ENCODE measurements at regions not wholly inside any gene's neighbourhood (a gene's known extent, or its start where the extent isn't known, plus 50 kb on each side); places are given as distances from the start of the nearest gene placed in this dataset.

GRCh38 chr1:87197641-87198040 is 131.0 kb upstream of the LMO4 start:
- TF ChIP-seq CEBPB (IDR thresholded peaks at IDR 0.05) (no peak), EGR1 (IDR thresholded peaks at IDR 0.05) (no peak)
- TF ChIP-seq, protein P1, sequence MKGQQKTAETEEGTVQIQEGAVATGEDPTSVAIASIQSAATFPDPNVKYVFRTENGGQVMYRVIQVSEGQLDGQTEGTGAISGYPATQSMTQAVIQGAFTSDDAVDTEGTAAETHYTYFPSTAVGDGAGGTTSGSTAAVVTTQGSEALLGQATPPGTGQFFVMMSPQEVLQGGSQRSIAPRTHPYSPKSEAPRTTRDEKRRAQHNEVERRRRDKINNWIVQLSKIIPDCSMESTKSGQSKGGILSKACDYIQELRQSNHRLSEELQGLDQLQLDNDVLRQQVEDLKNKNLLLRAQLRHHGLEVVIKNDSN (IDR thresholded peaks at IDR 0.05), result no peak

DNA sequence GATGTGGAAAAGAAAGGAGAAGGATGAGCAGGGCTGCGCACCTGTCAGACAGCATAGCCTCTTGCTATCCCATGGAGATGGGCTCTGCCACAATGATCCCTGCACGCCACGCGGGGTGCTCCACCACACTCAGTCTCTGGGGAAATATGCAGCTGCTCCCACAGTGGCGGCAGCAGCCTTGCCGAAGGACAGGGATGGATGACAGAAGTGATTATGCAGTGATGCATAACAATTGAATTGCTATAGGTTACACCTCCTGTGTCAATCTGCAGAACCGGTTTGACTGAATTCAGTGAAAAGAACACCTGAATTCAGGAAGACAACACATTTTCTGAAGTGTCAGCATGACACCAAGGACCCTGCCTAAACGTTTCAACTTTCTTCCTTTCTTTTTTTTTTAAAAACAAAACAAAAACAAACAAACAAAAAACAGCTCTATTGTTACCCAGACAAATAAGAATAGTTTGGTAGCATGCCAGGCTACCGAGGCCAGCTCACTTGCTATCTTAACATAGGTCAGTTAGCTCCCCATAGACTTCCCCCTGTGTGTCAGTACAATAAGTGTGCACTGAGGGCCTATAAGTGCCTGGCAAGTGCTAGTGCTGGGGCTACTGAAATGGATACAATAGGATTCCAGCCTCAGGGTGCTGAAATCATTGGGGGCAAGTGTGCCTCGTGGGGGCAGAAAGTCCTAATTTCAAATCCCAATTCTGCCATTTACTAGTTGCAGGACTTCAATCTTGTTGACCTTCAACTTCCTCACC is 127.6 kb upstream of the LMO4 start:
- TF ChIP-seq TEAD4 (IDR thresholded peaks at IDR 0.05), result peak; percentile 23; the same call in 1 of the 2 replicates
- TF ChIP-seq TAF1 (IDR thresholded peaks at IDR 0.05; ENCODE audit: low read depth), result no peak
- TF ChIP-seq, protein P1 (IDR thresholded peaks at IDR 0.05), result no peak

DNA sequence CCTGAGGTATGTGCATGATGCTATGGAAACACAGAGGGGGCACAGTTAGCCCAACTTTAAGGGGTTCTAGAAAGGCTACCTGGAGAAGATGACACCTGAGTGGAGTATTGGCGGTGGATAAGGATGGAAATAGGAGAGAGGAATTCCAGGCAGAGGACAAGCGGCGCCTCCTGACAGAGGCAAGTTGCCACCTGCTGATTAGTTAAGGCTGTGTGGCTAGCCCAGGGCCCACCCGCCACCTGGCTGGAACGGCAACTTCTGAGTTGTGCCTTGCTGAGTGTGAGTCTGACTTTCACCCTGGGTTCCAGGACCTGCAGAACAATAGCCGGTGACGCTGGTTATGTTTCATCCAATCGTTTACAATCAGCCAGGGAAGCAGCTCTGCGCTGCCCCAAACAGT is 126.9 kb upstream of the LMO4 start:
- no peak for TF ChIP-seq RAD21 (IDR thresholded peaks at IDR 0.05; ENCODE audit: low read depth)
- no peak for TF ChIP-seq NFIC (IDR thresholded peaks at IDR 0.05)
- TF ChIP-seq TEAD4 (IDR thresholded peaks at IDR 0.05), result no peak
- no peak for TF ChIP-seq EP300 (IDR thresholded peaks at IDR 0.05; ENCODE audit: borderline replicate concordance)
- no peak for TF ChIP-seq CREB1 (IDR thresholded peaks at IDR 0.05; ENCODE audit: low read depth)
- no peak for TF ChIP-seq REST (IDR thresholded peaks at IDR 0.05; ENCODE audit: low read depth)
- no peak for TF ChIP-seq TAF1 (IDR thresholded peaks at IDR 0.05; ENCODE audit: low read depth)
- no peak for TF ChIP-seq FOXM1 (IDR thresholded peaks at IDR 0.05; ENCODE audit: borderline replicate concordance, low read depth)
- TF ChIP-seq TCF12 (IDR thresholded peaks at IDR 0.05; ENCODE audit: low read depth), result no peak

DNA sequence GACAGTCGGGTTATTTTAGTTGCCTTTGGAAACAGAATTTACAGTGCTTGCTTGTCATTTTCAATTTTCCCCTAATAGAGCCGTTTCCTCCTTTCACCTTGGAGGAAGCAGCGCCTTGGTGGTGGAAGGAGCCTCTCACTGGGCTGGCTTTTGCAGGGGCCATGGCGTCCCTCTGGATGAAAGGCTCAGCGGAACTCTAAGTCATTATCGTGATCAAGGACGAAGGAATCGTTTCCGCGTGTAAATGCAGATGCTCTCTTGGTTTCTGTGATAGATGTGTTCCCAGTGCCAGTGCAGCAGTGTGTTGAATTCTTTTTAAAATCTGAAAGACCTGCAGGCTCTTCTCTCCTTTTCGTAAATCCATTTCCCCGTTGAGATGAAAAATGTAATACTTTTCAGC is 126.2 kb upstream of the LMO4 start:
- TF ChIP-seq FOXM1 (IDR thresholded peaks at IDR 0.05; ENCODE audit: borderline replicate concordance, low read depth), result no peak
- TF ChIP-seq YY1 (IDR thresholded peaks at IDR 0.05; ENCODE audit: low read depth), result no peak
- no peak for TF ChIP-seq TEAD4 (IDR thresholded peaks at IDR 0.05)
- no peak for TF ChIP-seq CEBPB (IDR thresholded peaks at IDR 0.05)
- no peak for TF ChIP-seq MAX (IDR thresholded peaks at IDR 0.05)
- TF ChIP-seq EGR1 (IDR thresholded peaks at IDR 0.05), result no peak
- TF ChIP-seq REST (IDR thresholded peaks at IDR 0.05; ENCODE audit: low read depth), result no peak
- TF ChIP-seq CREB1 (IDR thresholded peaks at IDR 0.05; ENCODE audit: low read depth), result no peak
- no peak for TF ChIP-seq ZBTB7A (IDR thresholded peaks at IDR 0.05; ENCODE audit: low read depth)
- no peak for TF ChIP-seq TCF12 (IDR thresholded peaks at IDR 0.05; ENCODE audit: low read depth)
- TF ChIP-seq RAD21 (IDR thresholded peaks at IDR 0.05; ENCODE audit: low read depth), result no peak
- TF ChIP-seq TAF1 (IDR thresholded peaks at IDR 0.05; ENCODE audit: low read depth), result no peak
- TF ChIP-seq, protein P1 (IDR thresholded peaks at IDR 0.05), result no peak
- TF ChIP-seq EP300 (IDR thresholded peaks at IDR 0.05; ENCODE audit: borderline replicate concordance), result no peak
- TF ChIP-seq NFIC (IDR thresholded peaks at IDR 0.05), result no peak

GRCh38 chr1:87202922-87203655 is 125.6 kb upstream of the LMO4 start:
- TF ChIP-seq EGR1 (IDR thresholded peaks at IDR 0.05), result no peak
- no peak for TF ChIP-seq NFIC (IDR thresholded peaks at IDR 0.05)
- TF ChIP-seq TAF1 (IDR thresholded peaks at IDR 0.05; ENCODE audit: low read depth), result no peak
- no peak for TF ChIP-seq CEBPB (IDR thresholded peaks at IDR 0.05)
- TF ChIP-seq TCF12 (IDR thresholded peaks at IDR 0.05; ENCODE audit: low read depth), result no peak
- no peak for TF ChIP-seq FOXM1 (IDR thresholded peaks at IDR 0.05; ENCODE audit: borderline replicate concordance, low read depth)
- TF ChIP-seq CREB1 (IDR thresholded peaks at IDR 0.05; ENCODE audit: low read depth), result no peak
- no peak for TF ChIP-seq MAX (IDR thresholded peaks at IDR 0.05)
